HL-60/S4 (cell line): ENCODE measurements at regions not wholly inside any gene's neighbourhood (a gene's known extent, or its start where the extent isn't known, plus 50 kb on each side); places are given as distances from the start of the nearest gene placed in this dataset.

Source experiments
- in situ Hi-C: fragments of 300-500 bp; cut with MboI; formaldehyde crosslinking; loops from 2 replicates; pipeline ENCODE4 v1.14.3; 2022; ENCODE audit warnings: low sequenced_read_pairs

GRCh38 chr12:93317227-93317626 lies 60.5 kb upstream of the NUDT4 start:
- in situ Hi-C loops = no loop called here

- in situ Hi-C loops = no loop called here
These were observed 58.8 kb upstream of the NUDT4 start for GRCh38 chr12:93318720-93319522.

GRCh38 chr12:93319523-93320050 lies 58.1 kb upstream of the NUDT4 start:
- in situ Hi-C loops = no loop called here

GRCh38 chr12:93322784-93323183 lies 54.9 kb upstream of the NUDT4 start:
- in situ Hi-C loops = no loop called here

GRCh38 chr12:93323625-93324329 lies 53.9 kb upstream of the NUDT4 start:
- in situ Hi-C loops = no loop called here

GRCh38 chr12:93325855-93326254 lies 51.9 kb upstream of the NUDT4 start:
- in situ Hi-C loops = no loop called here
